ENCODE measurements at regions not wholly inside any gene's neighbourhood (a gene's known extent, or its start where the extent isn't known, plus 50 kb on each side); places are given as distances from the start of the nearest gene placed in this dataset.
A peak's percentile ranks its signal among the peaks of the same experiment; 100 is the strongest.
"Not testable (repeated sequence)": the region's sequence is repeated elsewhere in the genome, so short reads cannot be mapped to it uniquely, and the experiment has no call there.

DNA sequence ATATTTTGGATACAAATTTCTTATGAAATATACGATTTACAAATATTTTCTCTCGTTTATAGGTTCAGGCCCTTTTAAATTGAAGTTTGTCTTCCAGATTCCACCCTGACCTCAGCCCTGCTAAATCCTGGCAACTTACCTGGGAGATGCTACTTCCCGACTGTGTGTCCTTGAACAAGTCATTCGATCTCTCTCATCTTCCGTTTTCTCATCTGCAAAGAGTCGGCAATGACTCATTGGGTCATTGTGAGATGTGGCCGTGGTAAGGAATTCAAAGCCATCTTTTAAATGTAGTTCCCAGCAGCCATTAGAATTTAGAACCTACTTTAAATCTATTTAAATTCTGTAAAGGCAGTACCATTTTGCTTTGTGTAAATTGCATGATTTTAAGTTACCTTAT, 72.5 kb downstream of the LHX2 start:
- Mint-ChIP-seq H3K4me3 (no peak overlapping the region), H3K4me1 (ENCODE audit: low read depth) (no peaks in the 10 kb centered on the region), H3K9me3 (peaks cover 17% of the 10 kb centered on the region), H3K27me3 (ENCODE audit: low read depth) (peaks cover 7% of the 10 kb centered on the region), H3K36me3 (ENCODE audit: low read depth) (no peaks in the 10 kb centered on the region), H3K27ac (no peak overlapping the region)
- CTCF ChIA-PET = no interaction called here
- intact Hi-C loops (cut with micrococcal nuclease) = no loop called here
- no peak for DNase-seq

DNA sequence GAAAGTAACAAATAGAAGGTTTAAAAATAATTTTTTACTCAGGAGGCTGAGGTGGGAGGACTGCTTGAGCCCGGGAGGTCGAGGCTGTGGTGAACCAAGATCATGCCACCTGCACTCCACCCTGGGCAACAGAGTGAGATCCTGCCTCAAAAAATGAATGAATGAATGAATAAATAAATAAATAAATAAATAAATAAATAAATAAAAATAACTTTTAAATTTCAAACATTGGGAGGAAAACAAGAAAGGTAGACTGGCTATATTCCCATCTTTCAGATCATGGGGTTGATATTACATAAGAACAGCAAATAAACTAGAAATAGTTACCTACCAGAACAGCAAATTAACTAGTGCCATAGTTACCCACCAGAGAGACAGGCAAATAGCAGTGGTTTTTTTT, 75.7 kb downstream of the LHX2 start:
- no peaks in the 10 kb centered on the region for H3K36me3 Mint-ChIP-seq (ENCODE audit: low read depth)
- intact Hi-C loops (cut with micrococcal nuclease) = no loop called here
- peaks cover 12% of the 10 kb centered on the region for H3K27me3 Mint-ChIP-seq (ENCODE audit: low read depth)
- CTCF ChIA-PET = no interaction called here
- no peak overlapping the region for H3K4me3 Mint-ChIP-seq
- DNase-seq = no peak
- no peaks in the 10 kb centered on the region for H3K4me1 Mint-ChIP-seq (ENCODE audit: low read depth)
- peaks cover 17% of the 10 kb centered on the region for H3K9me3 Mint-ChIP-seq
- H3K27ac Mint-ChIP-seq = no peak overlapping the region

DNA sequence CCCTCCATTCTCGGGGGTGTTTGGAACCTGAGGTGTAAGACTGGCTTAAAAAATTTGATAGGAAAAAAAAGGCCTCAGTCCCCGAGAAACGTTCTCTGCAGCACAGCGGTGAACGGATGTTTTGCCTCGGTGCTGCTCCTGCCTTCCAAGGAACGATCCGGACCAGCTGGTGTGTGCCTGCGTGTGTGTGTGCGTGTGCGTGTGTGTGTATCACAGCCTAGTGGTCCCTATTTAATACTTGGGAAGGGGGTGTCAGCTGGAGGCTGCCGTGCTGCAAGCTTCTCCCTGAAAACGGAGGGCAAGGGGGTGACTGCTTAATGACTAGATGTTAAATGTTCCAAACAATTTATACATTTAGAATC, 76.9 kb downstream of the LHX2 start:
- Mint-ChIP-seq H3K27me3 (ENCODE audit: low read depth) (peaks cover 10% of the 10 kb centered on the region), H3K9me3 (peaks cover 17% of the 10 kb centered on the region), H3K4me3 (no peak overlapping the region), H3K27ac (no peak overlapping the region), H3K36me3 (ENCODE audit: low read depth) (no peaks in the 10 kb centered on the region), H3K4me1 (ENCODE audit: low read depth) (no peaks in the 10 kb centered on the region)
- intact Hi-C loops (cut with micrococcal nuclease) = no loop called here
- CTCF ChIA-PET = no interaction called here
- no peak for DNase-seq

DNA sequence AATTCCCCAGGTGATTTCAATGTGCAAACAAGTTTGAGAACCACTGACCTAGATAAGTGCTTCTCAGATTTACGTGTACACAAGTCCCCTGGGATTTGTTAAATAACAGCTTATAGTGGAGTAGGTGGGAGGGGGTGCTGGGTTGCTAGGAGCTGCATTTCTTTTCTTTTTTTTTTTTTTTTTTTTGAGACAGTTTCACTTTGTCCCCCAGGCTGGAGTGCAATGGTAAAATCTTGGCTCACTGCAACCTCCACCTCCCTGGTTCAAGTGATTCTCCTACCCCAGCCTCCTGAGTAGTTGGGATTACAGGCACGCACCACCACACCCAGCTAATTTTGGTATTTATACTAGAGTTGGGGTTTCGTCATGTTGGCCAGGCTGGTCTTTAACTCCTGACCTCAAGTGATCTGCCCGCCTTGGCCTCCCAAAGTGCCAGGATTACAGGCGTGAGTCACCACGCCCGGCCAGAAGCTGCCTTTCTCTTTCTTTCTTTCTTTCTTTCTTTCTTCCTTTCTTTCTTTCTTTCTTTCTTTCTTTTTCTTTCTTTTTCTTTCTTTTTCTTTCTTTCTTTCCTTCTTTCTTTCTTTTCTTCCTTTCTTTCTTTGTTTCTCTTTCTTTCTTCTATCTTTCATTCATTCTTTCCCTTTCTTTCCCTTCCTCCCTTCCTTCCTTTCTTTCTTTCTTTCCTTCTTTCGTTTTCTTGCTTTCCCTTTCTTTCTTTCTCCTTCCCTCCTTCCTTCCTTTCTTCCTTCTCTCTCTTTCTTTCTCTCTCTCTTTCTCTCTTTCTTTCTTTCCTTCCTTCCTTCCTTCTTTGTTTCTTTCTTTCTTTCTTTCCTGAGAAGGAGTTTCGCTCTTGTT, 78.3 kb downstream of the LHX2 start:
- intact Hi-C loops (cut with micrococcal nuclease); DNase-seq; H3K27ac Mint-ChIP-seq; H3K4me1 Mint-ChIP-seq (ENCODE audit: low read depth); H3K4me3 Mint-ChIP-seq; H3K36me3 Mint-ChIP-seq (ENCODE audit: low read depth); H3K27me3 Mint-ChIP-seq (ENCODE audit: low read depth): not testable (repeated sequence)
- CTCF ChIA-PET = interaction anchor here (0.7 kb wide), 1 partner anchor 276 kb away, joined by 4 read pairs; no protein-coding TSS in a partner anchor
- H3K9me3 Mint-ChIP-seq = peaks cover 17% of the 10 kb centered on the region

GRCh38 chr9:124098141-124098905, 86.8 kb downstream of the LHX2 start:
- no peaks in the 10 kb centered on the region for H3K36me3 Mint-ChIP-seq (ENCODE audit: low read depth)
- H3K4me3 Mint-ChIP-seq = no peak overlapping the region
- H3K4me1 Mint-ChIP-seq (ENCODE audit: low read depth) = no peaks in the 10 kb centered on the region
- H3K9me3 Mint-ChIP-seq = no peaks in the 10 kb centered on the region
- no peak for DNase-seq
- CTCF ChIA-PET = interaction anchor here (0.6 kb wide), 2 partner anchors 306 to 551 kb away, joined by 3 to 4 read pairs; no protein-coding TSS in a partner anchor
- peaks cover 20% of the 10 kb centered on the region for H3K27me3 Mint-ChIP-seq (ENCODE audit: low read depth)
- H3K27ac Mint-ChIP-seq = no peak overlapping the region
- intact Hi-C loops (cut with micrococcal nuclease) = no loop called here

DNA sequence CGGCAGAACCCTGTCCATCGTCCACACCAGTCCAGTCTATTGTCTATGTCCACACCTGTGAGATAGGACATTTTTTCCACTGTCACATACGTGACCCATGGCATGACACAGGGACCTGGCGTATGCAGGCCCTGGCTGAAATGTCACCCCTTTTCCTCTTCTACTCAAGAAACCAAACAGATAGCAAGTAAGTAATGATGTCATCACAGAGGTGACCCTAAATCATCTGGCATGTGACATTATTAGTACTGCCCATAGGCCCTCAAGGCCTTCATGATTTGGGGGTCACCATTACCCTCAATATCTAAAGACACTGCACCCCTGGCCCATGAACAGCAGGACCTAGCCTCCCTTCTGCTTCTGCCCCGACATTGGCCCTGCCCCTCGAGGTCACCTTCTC, 88.3 kb downstream of the LHX2 start:
- Mint-ChIP-seq H3K4me3 (no peak overlapping the region), H3K27me3 (ENCODE audit: low read depth) (peaks cover 20% of the 10 kb centered on the region), H3K36me3 (ENCODE audit: low read depth) (no peaks in the 10 kb centered on the region), H3K9me3 (no peaks in the 10 kb centered on the region), H3K4me1 (ENCODE audit: low read depth) (no peaks in the 10 kb centered on the region), H3K27ac (no peak overlapping the region)
- CTCF ChIA-PET = no interaction called here
- no peak for DNase-seq
- intact Hi-C loops (cut with micrococcal nuclease) = no loop called here

DNA sequence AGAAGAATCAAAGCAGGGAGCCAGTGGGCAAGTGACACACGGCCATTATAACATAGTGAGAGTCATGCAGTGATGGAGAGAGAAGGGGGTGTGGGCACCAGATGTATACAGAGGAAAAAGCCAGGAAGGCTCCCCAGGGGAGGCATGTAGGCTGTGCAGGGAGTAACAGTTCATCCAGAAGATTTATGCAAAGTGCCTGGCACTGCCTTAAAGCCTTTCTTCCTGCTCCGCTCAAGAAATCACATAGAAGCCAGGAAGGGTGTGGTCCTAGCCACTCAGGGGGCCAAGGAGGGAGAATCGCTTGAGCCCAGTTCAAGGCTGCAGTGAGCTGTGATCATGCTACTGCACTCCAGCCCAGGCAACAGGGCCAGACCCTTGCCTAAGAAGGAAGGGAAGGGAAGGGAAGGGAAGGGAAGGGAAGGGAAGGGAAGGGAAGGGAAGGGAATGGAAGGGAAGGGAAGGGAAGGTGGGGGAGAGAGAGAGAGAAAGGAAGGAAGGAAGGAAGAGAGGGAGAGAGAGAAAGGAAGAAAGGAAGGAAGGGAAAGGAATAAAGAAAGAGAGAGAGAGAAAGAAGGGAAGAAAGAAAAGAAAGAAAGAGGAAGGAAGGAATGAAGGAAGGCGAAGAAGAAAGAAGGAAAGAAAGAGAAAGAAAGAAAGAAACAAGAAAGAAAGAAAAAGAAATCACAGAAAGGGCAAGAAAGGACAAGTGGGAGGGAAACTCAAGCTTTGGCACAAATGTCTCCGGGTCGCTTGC, 89.8 kb downstream of the LHX2 start:
- Mint-ChIP-seq H3K27me3 (ENCODE audit: low read depth) (peaks cover 28% of the 10 kb centered on the region), H3K27ac (peak overlapping the region; percentile 46), H3K36me3 (ENCODE audit: low read depth) (no peaks in the 10 kb centered on the region), H3K4me1 (ENCODE audit: low read depth) (no peaks in the 10 kb centered on the region), H3K9me3 (no peaks in the 10 kb centered on the region), H3K4me3 (no peak overlapping the region)
- DNase-seq = no peak
- intact Hi-C loops (cut with micrococcal nuclease) = no loop called here
- CTCF ChIA-PET = no interaction called here

- H3K4me1 Mint-ChIP-seq (ENCODE audit: low read depth) = no peaks in the 10 kb centered on the region
- peaks cover 33% of the 10 kb centered on the region for H3K27me3 Mint-ChIP-seq (ENCODE audit: low read depth)
- no peak for DNase-seq
- H3K36me3 Mint-ChIP-seq (ENCODE audit: low read depth) = no peaks in the 10 kb centered on the region
- intact Hi-C loops (cut with micrococcal nuclease) = no loop called here
- no peak overlapping the region for H3K27ac Mint-ChIP-seq
- H3K4me3 Mint-ChIP-seq = no peak overlapping the region
- no peaks in the 10 kb centered on the region for H3K9me3 Mint-ChIP-seq
- CTCF ChIA-PET = no interaction called here
These were observed 90.4 kb downstream of the LHX2 start for GRCh38 chr9:124101969-124102345.

GRCh38 chr9:124102363-124102762, 90.8 kb downstream of the LHX2 start:
- Mint-ChIP-seq H3K36me3 (ENCODE audit: low read depth) (no peaks in the 10 kb centered on the region), H3K4me3 (no peak overlapping the region), H3K4me1 (ENCODE audit: low read depth) (no peaks in the 10 kb centered on the region), H3K27me3 (ENCODE audit: low read depth) (peaks cover 34% of the 10 kb centered on the region), H3K9me3 (no peaks in the 10 kb centered on the region), H3K27ac (no peak overlapping the region)
- no peak for DNase-seq
- intact Hi-C loops (cut with micrococcal nuclease) = no loop called here
- CTCF ChIA-PET = no interaction called here

DNA sequence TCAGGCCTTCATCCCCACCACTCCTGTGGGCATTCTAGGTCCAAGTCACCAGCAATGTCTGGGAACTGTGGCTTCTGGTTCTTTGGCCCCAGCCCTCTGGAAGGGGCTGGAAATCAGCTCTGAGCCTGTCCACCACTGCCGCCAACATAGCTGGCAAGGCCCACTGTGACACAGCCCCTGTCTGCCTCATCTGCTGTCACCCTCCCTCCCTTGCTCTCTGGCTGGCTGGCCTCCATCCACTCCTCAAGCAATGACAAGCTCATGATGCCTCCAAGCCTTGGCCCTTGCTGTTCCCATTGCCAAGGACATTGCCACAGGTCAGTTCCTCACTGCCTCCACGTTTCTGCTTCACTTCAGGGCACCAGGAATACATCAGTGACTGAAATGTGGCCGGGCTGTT, 93.7 kb downstream of the LHX2 start:
- no peaks in the 10 kb centered on the region for H3K4me1 Mint-ChIP-seq (ENCODE audit: low read depth)
- CTCF ChIA-PET = no interaction called here
- intact Hi-C loops (cut with micrococcal nuclease) = no loop called here
- H3K36me3 Mint-ChIP-seq (ENCODE audit: low read depth) = no peaks in the 10 kb centered on the region
- DNase-seq = no peak
- no peaks in the 10 kb centered on the region for H3K9me3 Mint-ChIP-seq
- H3K27me3 Mint-ChIP-seq (ENCODE audit: low read depth) = peaks cover 32% of the 10 kb centered on the region
- H3K4me3 Mint-ChIP-seq = no peak overlapping the region
- no peak overlapping the region for H3K27ac Mint-ChIP-seq

GRCh38 chr9:124108216-124108615, 96.6 kb downstream of the LHX2 start:
- H3K27me3 Mint-ChIP-seq (ENCODE audit: low read depth) = peaks cover 30% of the 10 kb centered on the region
- H3K9me3 Mint-ChIP-seq = no peaks in the 10 kb centered on the region
- CTCF ChIA-PET = no interaction called here
- H3K36me3 Mint-ChIP-seq (ENCODE audit: low read depth) = no peaks in the 10 kb centered on the region
- intact Hi-C loops (cut with micrococcal nuclease) = no loop called here
- no peak overlapping the region for H3K27ac Mint-ChIP-seq
- H3K4me1 Mint-ChIP-seq (ENCODE audit: low read depth) = no peaks in the 10 kb centered on the region
- no peak for DNase-seq
- no peak overlapping the region for H3K4me3 Mint-ChIP-seq

- no peaks in the 10 kb centered on the region for H3K4me1 Mint-ChIP-seq (ENCODE audit: low read depth)
- no peak overlapping the region for H3K4me3 Mint-ChIP-seq
- CTCF ChIA-PET = interaction anchor here (1.3 kb wide), 1 partner anchor 9 kb away, joined by 3 read pairs; no protein-coding TSS in a partner anchor
- peak; percentile 71 for DNase-seq
- H3K9me3 Mint-ChIP-seq = no peaks in the 10 kb centered on the region
- no peaks in the 10 kb centered on the region for H3K36me3 Mint-ChIP-seq (ENCODE audit: low read depth)
- no peak overlapping the region for H3K27ac Mint-ChIP-seq
- peaks cover 31% of the 10 kb centered on the region for H3K27me3 Mint-ChIP-seq (ENCODE audit: low read depth)
- intact Hi-C loops (cut with micrococcal nuclease) = loop anchor here (10.0 kb wide), 1 partner anchor 566 kb away; no protein-coding TSS in a partner anchor
These were observed 98.8 kb downstream of the LHX2 start for GRCh38 chr9:124110307-124110915.
